ENCODE measurements at regions not wholly inside any gene's neighbourhood (a gene's known extent, or its start where the extent isn't known, plus 50 kb on each side); places are given as distances from the start of the nearest gene placed in this dataset.

- no peak overlapping the region for H3K4me3 ChIP-seq
- H3K27me3 ChIP-seq, result no peaks in the 10 kb centered on the region
- H3K27ac ChIP-seq, result no peak overlapping the region
- H3K4me1 ChIP-seq, result no peaks in the 10 kb centered on the region
- TF ChIP-seq CTCF (IDR thresholded peaks at IDR 0.05), result no peak
- no peaks in the 10 kb centered on the region for H3K36me3 ChIP-seq
- peaks cover 0 to 2% (median 0%) of the 10 kb centered on the region in 3 donors for H3K9me3 ChIP-seq
- intact Hi-C loops (cut with DNase I; ENCODE audit: low total_unique reads), result no loop called here
- no peak for DNase-seq
Measured at GRCh38 chr5:21085791-21086190, 1097.8 kb upstream of the CDH18 start.

- DNase-seq, result no peak
- no peaks in the 10 kb centered on the region for H3K27me3 ChIP-seq
- H3K36me3 ChIP-seq, result no peaks in the 10 kb centered on the region
- H3K4me3 ChIP-seq, result no peak overlapping the region
- intact Hi-C loops (cut with DNase I; ENCODE audit: low total_unique reads), result no loop called here
- H3K9me3 ChIP-seq, result no peaks in the 10 kb centered on the region
- H3K4me1 ChIP-seq, result no peaks in the 10 kb centered on the region
- no peak overlapping the region for H3K27ac ChIP-seq
- no peak for TF ChIP-seq CTCF (IDR thresholded peaks at IDR 0.05)
Measured at GRCh38 chr5:21071986-21072385, 1084.0 kb upstream of the CDH18 start.

- H3K4me3 ChIP-seq, result no peak overlapping the region
- no peaks in the 10 kb centered on the region for H3K9me3 ChIP-seq
- DNase-seq, result no peak
- TF ChIP-seq CTCF (IDR thresholded peaks at IDR 0.05), result no peak
- intact Hi-C loops (cut with DNase I; ENCODE audit: low total_unique reads), result no loop called here
- H3K36me3 ChIP-seq, result no peaks in the 10 kb centered on the region
- H3K27me3 ChIP-seq, result no peaks in the 10 kb centered on the region
- no peak overlapping the region for H3K27ac ChIP-seq
- H3K4me1 ChIP-seq, result no peaks in the 10 kb centered on the region
Measured at GRCh38 chr5:21071421-21071820, 1083.4 kb upstream of the CDH18 start.

- intact Hi-C loops (cut with DNase I; ENCODE audit: low total_unique reads), result no loop called here
- H3K4me1 ChIP-seq, result no peaks in the 10 kb centered on the region
- TF ChIP-seq CTCF (IDR thresholded peaks at IDR 0.05), result no peak
Measured at GRCh38 chr5:21070858-21071257, 1082.9 kb upstream of the CDH18 start.

GRCh38 chr5:21067724-21068123 lies 1079.7 kb upstream of the CDH18 start:
- DNase-seq, result no peak

More at GRCh38 chr5:21070858-21071257, 1082.9 kb upstream of the CDH18 start:
- H3K27me3 ChIP-seq, result no peaks in the 10 kb centered on the region
- no peaks in the 10 kb centered on the region for H3K9me3 ChIP-seq
- no peak for DNase-seq
- no peak overlapping the region for H3K27ac ChIP-seq
- no peaks in the 10 kb centered on the region for H3K36me3 ChIP-seq
- H3K4me3 ChIP-seq, result no peak overlapping the region

More at GRCh38 chr5:21067724-21068123, 1079.7 kb upstream of the CDH18 start:
- H3K9me3 ChIP-seq, result no peaks in the 10 kb centered on the region
- H3K27ac ChIP-seq, result no peak overlapping the region
- H3K36me3 ChIP-seq, result no peaks in the 10 kb centered on the region
- TF ChIP-seq CTCF (IDR thresholded peaks at IDR 0.05), result no peak
- H3K4me1 ChIP-seq, result no peaks in the 10 kb centered on the region
- no peaks in the 10 kb centered on the region for H3K27me3 ChIP-seq
- intact Hi-C loops (cut with DNase I; ENCODE audit: low total_unique reads), result no loop called here
- no peak overlapping the region for H3K4me3 ChIP-seq

Measured in tibial artery (tissue), 4 donors.